Renal cortical epithelial cell (primary cell): ENCODE measurements at regions not wholly inside any gene's neighbourhood (a gene's known extent, or its start where the extent isn't known, plus 50 kb on each side); places are given as distances from the start of the nearest gene placed in this dataset.
"Not testable (repeated sequence)": the region's sequence is repeated elsewhere in the genome, so short reads cannot be mapped to it uniquely, and the experiment has no call there.

Experiments
- DNase-seq: peaks from one replicate; pipeline ENCODE4 v3.0.0-alpha.2; 2011; ENCODE audit warnings: low read depth

GRCh38 chr4:78004270-78004669 is 52.9 kb upstream of the FRAS1 start:
- DNase-seq = peak; percentile 36

GRCh38 chr4:78005086-78005485 is 52.0 kb upstream of the FRAS1 start:
- DNase-seq = peak; percentile 9

- not testable (repeated sequence) for DNase-seq
Observed at GRCh38 chr4:78007021-78007420, 50.1 kb upstream of the FRAS1 start.
